Upper lobe of right lung (tissue), 1 donor: ENCODE measurements at regions not wholly inside any gene's neighbourhood (a gene's known extent, or its start where the extent isn't known, plus 50 kb on each side); places are given as distances from the start of the nearest gene placed in this dataset.

Experiments
- ATAC-seq: fragments of 200-7000 bp; cut with Tn5 transposase; one replicate; pipeline ENCODE4 v1.9.1; 2020; ENCODE audit warnings: mild to moderate bottlenecking, moderate library complexity
- DNase-seq: peaks from one replicate; pipeline ENCODE4 v3.0.0-alpha.2; 2020
- H3K27ac ChIP-seq: fragments of 200-600 bp; one replicate; pipeline ENCODE4 v1.8.0; 2022
- H3K27me3 ChIP-seq: fragments of 200-600 bp; one replicate; pipeline ENCODE4 v1.8.0; 2022; ENCODE audit warnings: mild to moderate bottlenecking
- H3K36me3 ChIP-seq: fragments of 200-600 bp; one replicate; pipeline ENCODE4 v1.8.0; 2022
- H3K4me1 ChIP-seq: fragments of 200-600 bp; one replicate; pipeline ENCODE4 v1.8.0; 2022
- H3K4me3 ChIP-seq: fragments of 200-600 bp; one replicate; pipeline ENCODE4 v1.8.0; 2022; ENCODE audit warnings: mild to moderate bottlenecking
- H3K9me3 ChIP-seq: fragments of 200-600 bp; one replicate; pipeline ENCODE4 v1.8.0; 2022
- CTCF ChIP-seq: fragments of 200-600 bp; IDR thresholded peaks from one replicate; pipeline ENCODE4 v1.8.0; 2022; ENCODE audit warnings: antibody characterized with exemption
- intact Hi-C: fragments of 100-400 bp; cut with DNase I; formaldehyde crosslinking; loops from one replicate; pipeline ENCODE4 v1.11.0; 2022
- donor health status: DM: no; HTN: yes; CAD: no; lungs with severe emphysema.

GRCh38 chr9:81108391-81108790 is 581.0 kb downstream of the TLE1 start:
- Histone ChIP-seq H3K36me3 (no peaks in the 10 kb centered on the region), H3K27me3 (no peaks in the 10 kb centered on the region), H3K27ac (no peak overlapping the region), H3K4me3 (no peak overlapping the region), H3K9me3 (no peaks in the 10 kb centered on the region), H3K4me1 (no peaks in the 10 kb centered on the region)
- no peak for TF ChIP-seq CTCF
- ATAC-seq: no peak
- no peak for DNase-seq
- intact Hi-C loops: no loop called here

- DNase-seq (no peak), ATAC-seq (no peak)
- intact Hi-C loops: no loop called here
- no peaks in the 10 kb centered on the region for H3K9me3 ChIP-seq
- no peak overlapping the region for H3K4me3 ChIP-seq
- H3K36me3 ChIP-seq: no peaks in the 10 kb centered on the region
- no peaks in the 10 kb centered on the region for H3K4me1 ChIP-seq
- peak; percentile 30 for TF ChIP-seq CTCF
- no peaks in the 10 kb centered on the region for H3K27me3 ChIP-seq
- no peak overlapping the region for H3K27ac ChIP-seq
Observed at GRCh38 chr9:81103597-81104471, 585.5 kb downstream of the TLE1 start.

- Histone ChIP-seq H3K9me3 (no peaks in the 10 kb centered on the region), H3K36me3 (no peaks in the 10 kb centered on the region), H3K27ac (no peak overlapping the region), H3K4me1 (no peaks in the 10 kb centered on the region), H3K4me3 (no peak overlapping the region), H3K27me3 (no peaks in the 10 kb centered on the region)
- intact Hi-C loops: no loop called here
- no peak for TF ChIP-seq CTCF
- ATAC-seq: no peak
- no peak for DNase-seq
Observed at GRCh38 chr9:81097131-81097847, 592.1 kb downstream of the TLE1 start.

GRCh38 chr9:81096625-81097024 is 592.7 kb downstream of the TLE1 start:
- H3K27ac ChIP-seq: no peak overlapping the region
- no peaks in the 10 kb centered on the region for H3K9me3 ChIP-seq
- H3K27me3 ChIP-seq: no peaks in the 10 kb centered on the region
- intact Hi-C loops: no loop called here
- no peak for ATAC-seq
- no peak for TF ChIP-seq CTCF
- no peak for DNase-seq
- no peaks in the 10 kb centered on the region for H3K4me1 ChIP-seq
- no peaks in the 10 kb centered on the region for H3K36me3 ChIP-seq
- no peak overlapping the region for H3K4me3 ChIP-seq

GRCh38 chr9:81092057-81092456 is 597.3 kb downstream of the TLE1 start:
- no peak overlapping the region for H3K4me3 ChIP-seq
- no peak for DNase-seq
- H3K9me3 ChIP-seq: no peaks in the 10 kb centered on the region
- intact Hi-C loops: no loop called here
- H3K27me3 ChIP-seq: no peaks in the 10 kb centered on the region
- no peaks in the 10 kb centered on the region for H3K4me1 ChIP-seq
- H3K27ac ChIP-seq: no peak overlapping the region
- no peak for ATAC-seq
- H3K36me3 ChIP-seq: no peaks in the 10 kb centered on the region
- no peak for TF ChIP-seq CTCF
